ENCODE measurements at regions not wholly inside any gene's neighbourhood (a gene's known extent, or its start where the extent isn't known, plus 50 kb on each side); places are given as distances from the start of the nearest gene placed in this dataset.

DNA sequence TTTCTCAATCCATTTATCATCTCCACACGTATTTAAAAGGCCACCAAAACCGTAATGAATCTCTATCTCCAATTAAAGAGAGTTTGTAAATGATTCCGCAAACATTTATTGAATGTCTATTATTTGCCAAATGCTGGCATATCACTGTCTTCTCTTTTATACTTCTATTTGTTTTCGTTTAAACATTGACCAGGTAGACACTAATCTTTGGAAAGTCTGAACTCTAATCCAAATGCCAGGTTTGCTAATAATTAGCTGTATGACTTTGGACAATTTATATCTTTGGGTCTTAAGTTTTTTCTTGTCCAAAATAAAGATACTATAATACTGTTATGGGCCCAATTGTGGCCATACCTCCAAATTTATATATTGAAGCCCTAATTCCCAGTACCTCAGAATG lies 299.2 kb upstream of the TBX18 start (continued):
- TF ChIP-seq, protein P1, sequence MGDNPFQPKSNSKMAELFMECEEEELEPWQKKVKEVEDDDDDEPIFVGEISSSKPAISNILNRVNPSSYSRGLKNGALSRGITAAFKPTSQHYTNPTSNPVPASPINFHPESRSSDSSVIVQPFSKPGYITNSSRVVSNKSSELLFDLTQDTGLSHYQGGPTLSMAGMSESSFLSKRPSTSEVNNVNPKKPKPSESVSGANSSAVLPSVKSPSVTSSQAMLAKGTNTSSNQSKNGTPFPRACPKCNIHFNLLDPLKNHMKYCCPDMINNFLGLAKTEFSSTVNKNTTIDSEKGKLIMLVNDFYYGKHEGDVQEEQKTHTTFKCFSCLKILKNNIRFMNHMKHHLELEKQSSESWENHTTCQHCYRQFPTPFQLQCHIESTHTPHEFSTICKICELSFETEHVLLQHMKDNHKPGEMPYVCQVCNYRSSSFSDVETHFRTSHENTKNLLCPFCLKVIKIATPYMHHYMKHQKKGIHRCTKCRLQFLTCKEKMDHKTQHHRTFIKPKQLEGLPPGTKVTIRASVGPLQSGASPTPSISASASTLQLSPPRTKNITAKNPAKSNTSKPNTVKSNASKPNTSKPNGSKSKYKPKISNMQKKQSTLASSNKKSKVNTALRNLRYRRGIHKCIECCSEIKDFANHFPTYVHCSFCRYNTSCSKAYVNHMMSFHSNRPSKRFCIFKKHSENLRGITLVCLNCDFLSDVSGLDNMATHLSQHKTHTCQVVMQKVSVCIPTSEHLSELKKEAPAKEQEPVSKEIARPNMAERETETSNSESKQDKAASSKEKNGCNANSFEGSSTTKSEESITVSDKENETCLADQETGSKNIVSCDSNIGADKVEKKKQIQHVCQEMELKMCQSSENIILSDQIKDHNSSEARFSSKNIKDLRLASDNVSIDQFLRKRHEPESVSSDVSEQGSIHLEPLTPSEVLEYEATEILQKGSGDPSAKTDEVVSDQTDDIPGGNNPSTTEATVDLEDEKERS (tag by site-specific recombination; IDR thresholded peaks at IDR 0.05) = no peak
- TF ChIP-seq KLF8 (tag by site-specific recombination; IDR thresholded peaks at IDR 0.05) = no peak
- no peak for TF ChIP-seq ZNF184 (tag by site-specific recombination; IDR thresholded peaks at IDR 0.05)
- TF ChIP-seq ZNF311 (tag by site-specific recombination; IDR thresholded peaks at IDR 0.05; ENCODE audit: borderline replicate concordance) = no peak
- TF ChIP-seq, protein P2, sequence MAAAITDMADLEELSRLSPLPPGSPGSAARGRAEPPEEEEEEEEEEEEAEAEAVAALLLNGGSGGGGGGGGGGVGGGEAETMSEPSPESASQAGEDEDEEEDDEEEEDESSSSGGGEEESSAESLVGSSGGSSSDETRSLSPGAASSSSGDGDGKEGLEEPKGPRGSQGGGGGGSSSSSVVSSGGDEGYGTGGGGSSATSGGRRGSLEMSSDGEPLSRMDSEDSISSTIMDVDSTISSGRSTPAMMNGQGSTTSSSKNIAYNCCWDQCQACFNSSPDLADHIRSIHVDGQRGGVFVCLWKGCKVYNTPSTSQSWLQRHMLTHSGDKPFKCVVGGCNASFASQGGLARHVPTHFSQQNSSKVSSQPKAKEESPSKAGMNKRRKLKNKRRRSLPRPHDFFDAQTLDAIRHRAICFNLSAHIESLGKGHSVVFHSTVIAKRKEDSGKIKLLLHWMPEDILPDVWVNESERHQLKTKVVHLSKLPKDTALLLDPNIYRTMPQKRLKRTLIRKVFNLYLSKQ (tag by site-specific recombination; IDR thresholded peaks at IDR 0.05; ENCODE audit: borderline replicate concordance) = no peak
- TF ChIP-seq ZNF776 (tag by site-specific recombination; IDR thresholded peaks at IDR 0.05; ENCODE audit: borderline replicate concordance) = no peak
- TF ChIP-seq TCF7L2 (IDR thresholded peaks at IDR 0.05; ENCODE audit: borderline replicate concordance, low read depth, low read length) = no peak
- TF ChIP-seq ZNF837 (tag by site-specific recombination; IDR thresholded peaks at IDR 0.05) = no peak
- TF ChIP-seq ZNF202 (tag by site-specific recombination; IDR thresholded peaks at IDR 0.05; ENCODE audit: borderline replicate concordance) = no peak
- no peak for TF ChIP-seq ZBTB21 (tag by site-specific recombination; IDR thresholded peaks at IDR 0.05)
- TF ChIP-seq GLI4 (tag by site-specific recombination; IDR thresholded peaks at IDR 0.05) = no peak

DNA sequence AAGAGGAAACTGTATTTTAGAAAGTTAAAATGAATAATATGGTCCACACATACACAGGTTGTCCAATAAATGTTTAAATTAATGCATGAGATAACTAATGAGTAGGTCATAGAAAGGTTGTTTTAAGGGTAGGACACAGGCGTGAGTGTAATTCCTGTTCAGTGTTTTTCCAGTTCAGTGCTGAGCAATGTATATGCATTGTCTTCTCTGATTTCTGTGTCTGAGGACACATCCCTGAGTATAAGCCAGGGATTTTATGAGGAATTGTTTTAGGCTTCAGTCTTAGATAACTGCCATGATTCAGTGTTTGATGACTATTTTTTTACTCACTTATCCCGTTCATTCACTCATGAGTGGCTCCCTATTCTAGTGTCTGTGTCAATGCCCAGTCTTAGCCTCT lies 298.5 kb upstream of the TBX18 start:
- Histone ChIP-seq H3K36me3 (ENCODE audit: control insufficient read depth in 2 of 2, insufficient read depth in 1 of 2, low read length in 2 of 2) (no peaks in the 10 kb centered on the region), H3K4me3 (ENCODE audit: low read depth, low read length) (no peak overlapping the region), H3K27ac (ENCODE audit: extremely low read depth, low read depth, low read length) (no peak overlapping the region), H3K4me1 (ENCODE audit: control insufficient read depth, insufficient read depth, low read length) (no peaks in the 10 kb centered on the region), H3K9me3 (ENCODE audit: control insufficient read depth, insufficient read depth, low read depth, low read length) (no peaks in the 10 kb centered on the region)
- ChIA-PET CTCF (no interaction called here), POLR2A (no interaction called here)
- no peak for TF ChIP-seq HOXC10 (CRISPR knock-in tag; IDR thresholded peaks at IDR 0.05)
- TF ChIP-seq ZNF404 (tag by site-specific recombination; IDR thresholded peaks at IDR 0.05) = no peak
- TF ChIP-seq ZBTB21 (tag by site-specific recombination; IDR thresholded peaks at IDR 0.05) = no peak
- no peak for TF ChIP-seq ZBTB1 (tag by site-specific recombination; IDR thresholded peaks at IDR 0.05)
- TF ChIP-seq, protein P3, sequence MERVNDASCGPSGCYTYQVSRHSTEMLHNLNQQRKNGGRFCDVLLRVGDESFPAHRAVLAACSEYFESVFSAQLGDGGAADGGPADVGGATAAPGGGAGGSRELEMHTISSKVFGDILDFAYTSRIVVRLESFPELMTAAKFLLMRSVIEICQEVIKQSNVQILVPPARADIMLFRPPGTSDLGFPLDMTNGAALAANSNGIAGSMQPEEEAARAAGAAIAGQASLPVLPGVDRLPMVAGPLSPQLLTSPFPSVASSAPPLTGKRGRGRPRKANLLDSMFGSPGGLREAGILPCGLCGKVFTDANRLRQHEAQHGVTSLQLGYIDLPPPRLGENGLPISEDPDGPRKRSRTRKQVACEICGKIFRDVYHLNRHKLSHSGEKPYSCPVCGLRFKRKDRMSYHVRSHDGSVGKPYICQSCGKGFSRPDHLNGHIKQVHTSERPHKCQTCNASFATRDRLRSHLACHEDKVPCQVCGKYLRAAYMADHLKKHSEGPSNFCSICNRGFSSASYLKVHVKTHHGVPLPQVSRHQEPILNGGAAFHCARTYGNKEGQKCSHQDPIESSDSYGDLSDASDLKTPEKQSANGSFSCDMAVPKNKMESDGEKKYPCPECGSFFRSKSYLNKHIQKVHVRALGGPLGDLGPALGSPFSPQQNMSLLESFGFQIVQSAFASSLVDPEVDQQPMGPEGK (tag by site-specific recombination; IDR thresholded peaks at IDR 0.05) = no peak

DNA sequence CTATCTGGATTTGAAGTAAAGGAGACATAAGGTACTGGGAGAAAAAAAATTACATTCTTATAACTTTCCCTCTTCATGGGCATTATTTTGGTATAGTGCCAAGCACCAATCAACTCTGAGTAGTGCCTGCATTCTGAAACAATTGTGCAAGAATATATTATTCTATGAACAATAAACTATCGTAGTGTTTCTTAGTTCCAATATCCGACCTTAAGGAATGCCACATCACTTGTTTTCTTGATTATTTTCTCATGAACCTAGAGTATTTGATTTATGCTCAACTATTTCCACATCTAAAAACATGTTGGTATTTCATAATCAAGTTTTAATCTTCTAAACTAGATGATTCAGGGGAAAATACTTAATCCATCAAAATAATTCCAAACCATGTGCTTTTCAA lies 294.4 kb upstream of the TBX18 start:
- Histone ChIP-seq H3K36me3 (ENCODE audit: control insufficient read depth in 2 of 2, insufficient read depth in 1 of 2, low read length in 2 of 2) (no peaks in the 10 kb centered on the region), H3K9me3 (ENCODE audit: control insufficient read depth, insufficient read depth, low read depth, low read length) (no peaks in the 10 kb centered on the region), H3K4me3 (ENCODE audit: low read depth, low read length) (no peak overlapping the region), H3K4me1 (ENCODE audit: control insufficient read depth, insufficient read depth, low read length) (no peaks in the 10 kb centered on the region), H3K27ac (ENCODE audit: extremely low read depth, low read depth, low read length) (no peak overlapping the region)
- ChIA-PET CTCF (no interaction called here), POLR2A (no interaction called here)
- TF ChIP-seq, protein P4, sequence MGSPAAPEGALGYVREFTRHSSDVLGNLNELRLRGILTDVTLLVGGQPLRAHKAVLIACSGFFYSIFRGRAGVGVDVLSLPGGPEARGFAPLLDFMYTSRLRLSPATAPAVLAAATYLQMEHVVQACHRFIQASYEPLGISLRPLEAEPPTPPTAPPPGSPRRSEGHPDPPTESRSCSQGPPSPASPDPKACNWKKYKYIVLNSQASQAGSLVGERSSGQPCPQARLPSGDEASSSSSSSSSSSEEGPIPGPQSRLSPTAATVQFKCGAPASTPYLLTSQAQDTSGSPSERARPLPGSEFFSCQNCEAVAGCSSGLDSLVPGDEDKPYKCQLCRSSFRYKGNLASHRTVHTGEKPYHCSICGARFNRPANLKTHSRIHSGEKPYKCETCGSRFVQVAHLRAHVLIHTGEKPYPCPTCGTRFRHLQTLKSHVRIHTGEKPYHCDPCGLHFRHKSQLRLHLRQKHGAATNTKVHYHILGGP (tag by site-specific recombination; IDR thresholded peaks at IDR 0.05) = no peak
- TF ChIP-seq ZNF24 (tag by site-specific recombination; IDR thresholded peaks at IDR 0.05) = no peak
- no peak for TF ChIP-seq YY1 (tag by site-specific recombination; IDR thresholded peaks at IDR 0.05)
- TF ChIP-seq ZNF555 (tag by site-specific recombination; conservative IDR thresholded peaks at IDR 0.05) = no peak
- no peak for TF ChIP-seq ZSCAN23 (tag by site-specific recombination; IDR thresholded peaks at IDR 0.05)
- no peak for TF ChIP-seq ZBTB21 (tag by site-specific recombination; IDR thresholded peaks at IDR 0.05)
- no peak for TF ChIP-seq ZNF747 (tag by site-specific recombination; IDR thresholded peaks at IDR 0.05)
- TF ChIP-seq MZF1 (tag by site-specific recombination; IDR thresholded peaks at IDR 0.05; ENCODE audit: borderline replicate concordance) = no peak
- TF ChIP-seq ZNF324 (tag by site-specific recombination; IDR thresholded peaks at IDR 0.05) = no peak
- no peak for TF ChIP-seq ZNF529 (tag by site-specific recombination; IDR thresholded peaks at IDR 0.05; ENCODE audit: insufficient replicate concordance)
- TF ChIP-seq, protein P5, sequence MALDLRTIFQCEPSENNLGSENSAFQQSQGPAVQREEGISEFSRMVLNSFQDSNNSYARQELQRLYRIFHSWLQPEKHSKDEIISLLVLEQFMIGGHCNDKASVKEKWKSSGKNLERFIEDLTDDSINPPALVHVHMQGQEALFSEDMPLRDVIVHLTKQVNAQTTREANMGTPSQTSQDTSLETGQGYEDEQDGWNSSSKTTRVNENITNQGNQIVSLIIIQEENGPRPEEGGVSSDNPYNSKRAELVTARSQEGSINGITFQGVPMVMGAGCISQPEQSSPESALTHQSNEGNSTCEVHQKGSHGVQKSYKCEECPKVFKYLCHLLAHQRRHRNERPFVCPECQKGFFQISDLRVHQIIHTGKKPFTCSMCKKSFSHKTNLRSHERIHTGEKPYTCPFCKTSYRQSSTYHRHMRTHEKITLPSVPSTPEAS (tag by site-specific recombination; IDR thresholded peaks at IDR 0.05) = no peak
- no peak for TF ChIP-seq ZNF48 (tag by site-specific recombination; IDR thresholded peaks at IDR 0.05)
